ENCODE measurements at regions not wholly inside any gene's neighbourhood (a gene's known extent, or its start where the extent isn't known, plus 50 kb on each side); places are given as distances from the start of the nearest gene placed in this dataset.

DNA sequence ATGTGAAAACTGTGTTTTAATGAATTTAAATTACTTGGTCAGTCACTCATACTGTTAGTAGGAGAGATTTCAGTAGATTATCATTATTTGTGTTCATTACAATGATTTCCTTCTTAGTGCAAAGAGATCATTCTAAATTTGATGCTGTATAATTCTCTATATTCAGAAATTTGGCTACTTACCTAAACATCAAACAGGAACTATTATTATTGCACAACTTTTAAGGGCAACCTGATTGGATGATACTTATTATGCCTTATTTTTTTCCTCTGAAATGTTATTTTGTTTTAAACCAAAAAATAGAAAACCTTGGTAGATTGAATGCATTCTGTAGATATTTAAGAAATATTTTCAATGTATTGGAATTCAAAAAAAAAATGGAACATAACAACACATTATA lies 436.4 kb upstream of the PCDH15 start:
- TF ChIP-seq CTCF (IDR thresholded peaks at IDR 0.05; ENCODE audit: borderline replicate concordance, extremely low read depth, low read length, poor library complexity, severe bottlenecking), result no peak
- TF ChIP-seq EZH2 (IDR thresholded peaks at IDR 0.05; ENCODE audit: borderline replicate concordance, low read depth, low read length, severe bottlenecking), result no peak

Measured in DND-41 (cell line).